ENCODE measurements at regions not wholly inside any gene's neighbourhood (a gene's known extent, or its start where the extent isn't known, plus 50 kb on each side); places are given as distances from the start of the nearest gene placed in this dataset.
A peak's percentile ranks its signal among the peaks of the same experiment; 100 is the strongest.

- Histone ChIP-seq H3K27me3 (ENCODE audit: insufficient read depth, low read length) (no peaks in the 10 kb centered on the region), H3K4me1 (ENCODE audit: control insufficient read depth in 1 of 2, insufficient read depth in 2 of 2, low read length in 2 of 2) (no peaks in the 10 kb centered on the region), H3K79me2 (ENCODE audit: control insufficient read depth, insufficient read depth, low read length, poor library complexity) (no peaks in the 10 kb centered on the region), H2BK5ac (ENCODE audit: low read depth, low read length, poor library complexity) (no peak overlapping the region), H3K27ac (ENCODE audit: low read depth, low read length) (no peak overlapping the region), H2BK12ac (ENCODE audit: low read length) (no peak overlapping the region), H3K9me3 (ENCODE audit: insufficient read depth, low read depth, low read length) (peaks cover 2% of the 10 kb centered on the region), H2AK5ac (ENCODE audit: low read length) (no peak overlapping the region), H4K12ac (ENCODE audit: low read depth, low read length) (no peak overlapping the region), H3K79me1 (ENCODE audit: low read length) (no peaks in the 10 kb centered on the region), H3K14ac (ENCODE audit: low read length) (no peak overlapping the region), H3K4me2 (ENCODE audit: low read length) (no peak overlapping the region), H3K36me3 (ENCODE audit: control insufficient read depth in 1 of 2, insufficient read depth in 2 of 2, low read length in 2 of 2) (no peaks in the 10 kb centered on the region), H3K4me3 (ENCODE audit: low read depth, low read length) (no peak overlapping the region), H3K9ac (ENCODE audit: low read length) (no peak overlapping the region), H2AFZ (ENCODE audit: insufficient read depth, low read length, poor library complexity) (no peak overlapping the region), H3K4ac (ENCODE audit: low read depth, low read length) (no peak overlapping the region), H4K91ac (ENCODE audit: low read depth, low read length) (no peak overlapping the region), H4K8ac (ENCODE audit: low read depth, low read length) (no peak overlapping the region), H3K18ac (ENCODE audit: low read length) (no peak overlapping the region), H3K23ac (ENCODE audit: low read length) (no peak overlapping the region), H2BK120ac (ENCODE audit: insufficient read depth, low read length, poor library complexity) (no peak overlapping the region)
- DNase-seq = no peak
- WGBS (ENCODE audit: extremely low coverage, insufficient coverage, insufficient read length) = no CpG with 5 or more reads among the region's 4 CpGs
These were observed 400.1 kb downstream of the PID1 start for GRCh38 chr2:228871012-228871411.

GRCh38 chr2:228869636-228870264 is 401.3 kb downstream of the PID1 start:
- Histone ChIP-seq H3K14ac (ENCODE audit: low read length) (no peak overlapping the region), H3K4ac (ENCODE audit: low read depth, low read length) (no peak overlapping the region), H2BK12ac (ENCODE audit: low read length) (no peak overlapping the region), H3K4me1 (ENCODE audit: control insufficient read depth in 1 of 2, insufficient read depth in 2 of 2, low read length in 2 of 2) (no peaks in the 10 kb centered on the region), H3K9me3 (ENCODE audit: insufficient read depth, low read depth, low read length) (peaks cover 4% of the 10 kb centered on the region), H3K79me2 (ENCODE audit: control insufficient read depth, insufficient read depth, low read length, poor library complexity) (no peaks in the 10 kb centered on the region), H4K91ac (ENCODE audit: low read depth, low read length) (no peak overlapping the region), H2BK120ac (ENCODE audit: insufficient read depth, low read length, poor library complexity) (no peak overlapping the region), H2AFZ (ENCODE audit: insufficient read depth, low read length, poor library complexity) (no peak overlapping the region), H3K79me1 (ENCODE audit: low read length) (no peaks in the 10 kb centered on the region), H3K36me3 (ENCODE audit: control insufficient read depth in 1 of 2, insufficient read depth in 2 of 2, low read length in 2 of 2) (no peaks in the 10 kb centered on the region), H3K27me3 (ENCODE audit: insufficient read depth, low read length) (no peaks in the 10 kb centered on the region), H2BK5ac (ENCODE audit: low read depth, low read length, poor library complexity) (no peak overlapping the region), H3K4me2 (ENCODE audit: low read length) (no peak overlapping the region), H3K23ac (ENCODE audit: low read length) (no peak overlapping the region), H3K27ac (ENCODE audit: low read depth, low read length) (no peak overlapping the region), H4K8ac (ENCODE audit: low read depth, low read length) (no peak overlapping the region), H3K18ac (ENCODE audit: low read length) (no peak overlapping the region), H3K9ac (ENCODE audit: low read length) (no peak overlapping the region), H2AK5ac (ENCODE audit: low read length) (no peak overlapping the region), H4K12ac (ENCODE audit: low read depth, low read length) (no peak overlapping the region), H3K4me3 (ENCODE audit: low read depth, low read length) (no peak overlapping the region)
- no peak for DNase-seq

DNA sequence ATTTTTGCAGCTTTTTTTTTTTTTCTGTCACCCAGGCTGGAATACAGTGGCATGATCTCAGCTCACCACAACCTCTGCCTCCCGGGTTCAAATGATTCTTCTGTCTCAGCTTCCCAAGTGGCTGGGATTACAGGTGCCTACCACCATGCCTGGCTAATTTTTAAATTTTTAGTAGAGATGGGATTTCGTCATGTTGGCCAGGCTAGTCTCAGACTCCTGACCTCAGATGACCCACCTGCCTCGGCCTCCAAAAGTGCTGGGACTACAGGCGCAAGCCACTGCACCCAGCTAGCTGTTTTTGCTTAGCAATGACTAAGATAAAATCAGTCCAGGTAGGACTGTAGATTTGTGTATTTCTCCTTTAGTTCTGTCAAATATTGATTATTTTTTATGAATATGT is 403.7 kb downstream of the PID1 start:
- no peak overlapping the region for H2BK12ac ChIP-seq (ENCODE audit: low read length)
- no peak overlapping the region for H2BK5ac ChIP-seq (ENCODE audit: low read depth, low read length, poor library complexity)
- no peaks in the 10 kb centered on the region for H3K4me1 ChIP-seq (ENCODE audit: control insufficient read depth in 1 of 2, insufficient read depth in 2 of 2, low read length in 2 of 2)
- H4K8ac ChIP-seq (ENCODE audit: low read depth, low read length) = no peak overlapping the region
- H3K18ac ChIP-seq (ENCODE audit: low read length) = no peak overlapping the region
- no peak overlapping the region for H3K27ac ChIP-seq (ENCODE audit: low read depth, low read length)
- no peak overlapping the region for H2BK120ac ChIP-seq (ENCODE audit: insufficient read depth, low read length, poor library complexity)
- no peak overlapping the region for H4K91ac ChIP-seq (ENCODE audit: low read depth, low read length)
- no peaks in the 10 kb centered on the region for H3K36me3 ChIP-seq (ENCODE audit: control insufficient read depth in 1 of 2, insufficient read depth in 2 of 2, low read length in 2 of 2)
- H3K79me1 ChIP-seq (ENCODE audit: low read length) = no peaks in the 10 kb centered on the region
- H3K27me3 ChIP-seq (ENCODE audit: insufficient read depth, low read length) = no peaks in the 10 kb centered on the region
- H3K23ac ChIP-seq (ENCODE audit: low read length) = no peak overlapping the region
- peak; percentile 54 to 57 for DNase-seq
- H2AK5ac ChIP-seq (ENCODE audit: low read length) = no peak overlapping the region
- no peak overlapping the region for H3K14ac ChIP-seq (ENCODE audit: low read length)
- H3K9ac ChIP-seq (ENCODE audit: low read length) = no peak overlapping the region
- no CpG with 5 or more reads among the region's 4 CpGs for WGBS (ENCODE audit: extremely low coverage, insufficient coverage, insufficient read length)
- no peak overlapping the region for H4K12ac ChIP-seq (ENCODE audit: low read depth, low read length)
- peaks cover 4% of the 10 kb centered on the region for H3K9me3 ChIP-seq (ENCODE audit: insufficient read depth, low read depth, low read length)
- H2AFZ ChIP-seq (ENCODE audit: insufficient read depth, low read length, poor library complexity) = no peak overlapping the region
- no peaks in the 10 kb centered on the region for H3K79me2 ChIP-seq (ENCODE audit: control insufficient read depth, insufficient read depth, low read length, poor library complexity)
- H3K4me3 ChIP-seq (ENCODE audit: low read depth, low read length) = no peak overlapping the region
- H3K4me2 ChIP-seq (ENCODE audit: low read length) = no peak overlapping the region
- H3K4ac ChIP-seq (ENCODE audit: low read depth, low read length) = no peak overlapping the region

DNA sequence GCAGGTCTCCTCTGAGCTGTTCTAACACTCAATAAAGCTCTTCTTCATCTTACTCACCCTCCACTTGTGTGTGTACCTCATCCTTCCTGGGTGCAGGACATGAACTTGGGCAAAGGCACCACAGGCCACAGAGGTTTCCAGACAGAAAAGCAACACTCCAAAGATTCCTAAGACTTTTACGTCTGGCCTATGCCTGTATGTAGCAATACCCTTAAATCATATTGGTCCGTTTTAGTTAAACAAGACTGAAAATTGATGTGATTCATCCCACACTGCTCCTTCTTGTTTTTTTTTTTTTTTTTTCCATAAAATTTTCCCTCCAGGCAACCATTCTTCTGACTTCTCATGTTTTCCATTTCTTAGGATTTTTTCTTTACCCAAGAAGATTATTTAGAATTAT is 404.3 kb downstream of the PID1 start:
- H2AK5ac ChIP-seq (ENCODE audit: low read length) = no peak overlapping the region
- H2BK5ac ChIP-seq (ENCODE audit: low read depth, low read length, poor library complexity) = no peak overlapping the region
- no peak overlapping the region for H4K8ac ChIP-seq (ENCODE audit: low read depth, low read length)
- no peaks in the 10 kb centered on the region for H3K79me1 ChIP-seq (ENCODE audit: low read length)
- no peak overlapping the region for H3K27ac ChIP-seq (ENCODE audit: low read depth, low read length)
- H2BK12ac ChIP-seq (ENCODE audit: low read length) = no peak overlapping the region
- H3K36me3 ChIP-seq (ENCODE audit: control insufficient read depth in 1 of 2, insufficient read depth in 2 of 2, low read length in 2 of 2) = no peaks in the 10 kb centered on the region
- no CpG with 5 or more reads among the region's 2 CpGs for WGBS (ENCODE audit: extremely low coverage, insufficient coverage, insufficient read length)
- H3K4me2 ChIP-seq (ENCODE audit: low read length) = no peak overlapping the region
- H3K4me3 ChIP-seq (ENCODE audit: low read depth, low read length) = no peak overlapping the region
- no peak overlapping the region for H3K14ac ChIP-seq (ENCODE audit: low read length)
- no peak overlapping the region for H3K4ac ChIP-seq (ENCODE audit: low read depth, low read length)
- H3K4me1 ChIP-seq (ENCODE audit: control insufficient read depth in 1 of 2, insufficient read depth in 2 of 2, low read length in 2 of 2) = no peaks in the 10 kb centered on the region
- DNase-seq = peak; percentile 50 to 76
- H2AFZ ChIP-seq (ENCODE audit: insufficient read depth, low read length, poor library complexity) = no peak overlapping the region
- no peak overlapping the region for H4K91ac ChIP-seq (ENCODE audit: low read depth, low read length)
- peaks cover 4% of the 10 kb centered on the region for H3K9me3 ChIP-seq (ENCODE audit: insufficient read depth, low read depth, low read length)
- no peak overlapping the region for H3K9ac ChIP-seq (ENCODE audit: low read length)
- H3K27me3 ChIP-seq (ENCODE audit: insufficient read depth, low read length) = no peaks in the 10 kb centered on the region
- no peak overlapping the region for H4K12ac ChIP-seq (ENCODE audit: low read depth, low read length)
- no peak overlapping the region for H3K18ac ChIP-seq (ENCODE audit: low read length)
- H2BK120ac ChIP-seq (ENCODE audit: insufficient read depth, low read length, poor library complexity) = no peak overlapping the region
- no peaks in the 10 kb centered on the region for H3K79me2 ChIP-seq (ENCODE audit: control insufficient read depth, insufficient read depth, low read length, poor library complexity)
- H3K23ac ChIP-seq (ENCODE audit: low read length) = no peak overlapping the region

All from trophoblast cell (in vitro differentiated cells and primary cell).